DND-41 (cell line): ENCODE measurements at regions not wholly inside any gene's neighbourhood (a gene's known extent, or its start where the extent isn't known, plus 50 kb on each side); places are given as distances from the start of the nearest gene placed in this dataset.

Experiments
- ATAC-seq: fragments of 200-7000 bp; cut with Tn5 transposase; 3 replicates; pipeline ENCODE4 v1.9.1; 2021; ENCODE audit warnings: low read depth; ENCODE audit not compliant: insufficient read depth
- DNase-seq: peaks from one replicate; pipeline ENCODE4 v3.0.0-alpha.2; 2020
- H2AFZ ChIP-seq: 2 replicates; pipeline ENCODE4 v1.6.0; 2012; ENCODE audit warnings: low read depth, low read length
- H3K27ac ChIP-seq: 2 replicates; pipeline ENCODE4 v1.5.1; 2012; ENCODE audit warnings: low read length, inconsistent platforms
- H3K27me3 ChIP-seq: fragments of 200-600 bp; sonication (generic); 2 replicates; pipeline ENCODE4 v1.6.0; 2012; ENCODE audit warnings: low read length, mild to moderate bottlenecking, inconsistent platforms; ENCODE audit not compliant: insufficient read depth, poor library complexity
- H3K36me3 ChIP-seq: 2 replicates; pipeline ENCODE4 v1.5.1; 2012; ENCODE audit warnings: low read length, inconsistent platforms; ENCODE audit not compliant: insufficient read depth
- H3K4me1 ChIP-seq: 2 replicates; pipeline ENCODE4 v1.5.1; 2012; ENCODE audit warnings: mild to moderate bottlenecking, low read length; ENCODE audit not compliant: insufficient read depth
- H3K4me2 ChIP-seq: 2 replicates; pipeline ENCODE4 v1.6.0; 2012; ENCODE audit warnings: mild to moderate bottlenecking, moderate library complexity, low read length, inconsistent platforms; ENCODE audit not compliant: insufficient read depth
- H3K4me3 ChIP-seq, 2 experiments: fragments of 200-600 bp in 1 of 2; shearing (Covaris generic) in 1 of 2; 2 replicates each; pipeline ENCODE4 v1.5.1; 2012 to 2016; ENCODE audit warnings: inconsistent platforms in 2 of 2, low read length in 2 of 2, mild to moderate bottlenecking in 2 of 2, low read depth in 1 of 2, moderate library complexity in 1 of 2
- H3K79me2 ChIP-seq: 2 replicates; pipeline ENCODE4 v1.6.0; 2012; ENCODE audit warnings: low read length, inconsistent platforms; ENCODE audit not compliant: insufficient read depth
- H3K9ac ChIP-seq: 2 replicates; pipeline ENCODE4 v1.6.0; 2012; ENCODE audit warnings: low read depth, mild to moderate bottlenecking, inconsistent platforms, low read length, moderate library complexity
- H3K9me3 ChIP-seq: 2 replicates; pipeline ENCODE4 v1.5.1; 2012; ENCODE audit warnings: low read length, moderate library complexity, mild to moderate bottlenecking, inconsistent platforms; ENCODE audit not compliant: insufficient read depth, severe bottlenecking
- H4K20me1 ChIP-seq: 2 replicates; pipeline ENCODE4 v1.6.0; 2012; ENCODE audit warnings: low read length; ENCODE audit not compliant: insufficient read depth
- EZH2 ChIP-seq: IDR thresholded peaks from 3 replicates; pipeline ENCODE4 v1.6.1; 2012; ENCODE audit warnings: borderline replicate concordance, low read depth, mild to moderate bottlenecking, moderate library complexity, low read length, inconsistent platforms; ENCODE audit not compliant: severe bottlenecking
- TF ChIP-seq, protein P1 (sequence below): IDR thresholded peaks from 2 replicates; pipeline ENCODE4 v1.5.1; 2012; ENCODE audit warnings: borderline replicate concordance, low read length, moderate library complexity, mild to moderate bottlenecking; ENCODE audit not compliant: poor library complexity, severe bottlenecking; ENCODE audit errors: extremely low read depth

DNA sequence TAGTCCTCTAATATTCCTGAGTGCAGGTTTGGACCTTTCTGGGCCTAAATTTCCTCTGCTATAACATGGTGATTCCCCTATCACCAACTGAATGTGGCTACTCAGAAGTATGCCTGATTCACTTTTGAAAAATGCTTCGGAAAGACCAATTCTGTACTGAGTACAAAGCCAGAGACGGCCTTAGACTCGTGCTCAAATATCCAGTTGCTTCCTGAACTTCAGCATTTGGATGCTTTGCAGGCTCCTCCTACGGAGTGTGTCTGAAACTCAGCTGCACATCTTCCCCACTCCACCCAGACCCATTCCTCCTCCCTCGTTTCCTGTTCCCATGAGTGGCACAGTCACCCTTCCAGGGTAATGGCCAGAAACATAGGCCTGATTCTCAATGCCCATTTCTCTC is 98.4 kb upstream of the GADD45A start:
- Histone ChIP-seq H3K4me1 (no peaks in the 10 kb centered on the region), H2AFZ (no peak overlapping the region), H3K9me3 (no peaks in the 10 kb centered on the region), H3K36me3 (no peaks in the 10 kb centered on the region), H3K4me3 (no peak overlapping the region), H3K9ac (no peak overlapping the region), H3K27ac (no peak overlapping the region), H3K4me2 (no peak overlapping the region), H3K79me2 (no peaks in the 10 kb centered on the region), H3K27me3 (no peaks in the 10 kb centered on the region), H4K20me1 (no peaks in the 10 kb centered on the region)
- ATAC-seq (no peak), DNase-seq (no peak)
- TF ChIP-seq, protein P1, sequence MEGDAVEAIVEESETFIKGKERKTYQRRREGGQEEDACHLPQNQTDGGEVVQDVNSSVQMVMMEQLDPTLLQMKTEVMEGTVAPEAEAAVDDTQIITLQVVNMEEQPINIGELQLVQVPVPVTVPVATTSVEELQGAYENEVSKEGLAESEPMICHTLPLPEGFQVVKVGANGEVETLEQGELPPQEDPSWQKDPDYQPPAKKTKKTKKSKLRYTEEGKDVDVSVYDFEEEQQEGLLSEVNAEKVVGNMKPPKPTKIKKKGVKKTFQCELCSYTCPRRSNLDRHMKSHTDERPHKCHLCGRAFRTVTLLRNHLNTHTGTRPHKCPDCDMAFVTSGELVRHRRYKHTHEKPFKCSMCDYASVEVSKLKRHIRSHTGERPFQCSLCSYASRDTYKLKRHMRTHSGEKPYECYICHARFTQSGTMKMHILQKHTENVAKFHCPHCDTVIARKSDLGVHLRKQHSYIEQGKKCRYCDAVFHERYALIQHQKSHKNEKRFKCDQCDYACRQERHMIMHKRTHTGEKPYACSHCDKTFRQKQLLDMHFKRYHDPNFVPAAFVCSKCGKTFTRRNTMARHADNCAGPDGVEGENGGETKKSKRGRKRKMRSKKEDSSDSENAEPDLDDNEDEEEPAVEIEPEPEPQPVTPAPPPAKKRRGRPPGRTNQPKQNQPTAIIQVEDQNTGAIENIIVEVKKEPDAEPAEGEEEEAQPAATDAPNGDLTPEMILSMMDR, result no peak
- no peak for TF ChIP-seq EZH2

DNA sequence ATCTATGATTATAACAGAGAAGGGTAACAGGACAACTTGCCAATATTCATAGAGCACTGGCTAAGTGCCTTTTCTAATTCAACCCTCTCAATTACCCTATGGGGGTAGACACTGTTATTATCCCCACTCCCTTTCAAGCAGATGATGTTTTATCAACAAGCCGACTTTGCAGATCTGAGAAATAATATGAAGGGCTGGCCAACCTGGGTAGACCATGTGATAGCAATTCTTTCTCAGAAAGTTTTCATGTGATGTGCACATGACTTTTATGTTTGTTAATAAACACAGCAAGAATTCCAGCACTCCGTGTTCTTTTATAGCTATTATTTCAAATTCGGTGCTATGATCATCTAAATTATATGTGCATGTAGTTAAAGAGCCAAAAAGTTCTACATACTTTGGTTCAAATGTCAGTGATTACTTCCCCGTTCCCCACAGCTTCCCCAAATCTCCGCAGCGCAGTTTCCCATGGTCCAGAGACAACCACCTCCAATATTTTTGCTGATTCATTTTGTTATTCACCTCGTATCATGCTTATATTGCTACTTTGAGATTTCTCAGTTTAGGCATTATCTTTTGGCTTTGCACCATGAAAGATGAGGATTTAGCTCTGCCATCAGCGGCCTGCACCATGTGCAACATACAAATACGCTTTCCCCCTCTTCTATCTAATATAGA is 96.7 kb upstream of the GADD45A start:
- Histone ChIP-seq H3K9me3 (no peaks in the 10 kb centered on the region), H3K4me2 (no peak overlapping the region), H3K27ac (no peak overlapping the region), H2AFZ (no peak overlapping the region), H4K20me1 (no peaks in the 10 kb centered on the region), H3K36me3 (no peaks in the 10 kb centered on the region), H3K27me3 (no peaks in the 10 kb centered on the region), H3K9ac (no peak overlapping the region), H3K79me2 (no peaks in the 10 kb centered on the region), H3K4me3 (no peak overlapping the region), H3K4me1 (no peaks in the 10 kb centered on the region)
- ATAC-seq (no peak), DNase-seq (no peak)
- TF ChIP-seq, protein P1, result no peak
- TF ChIP-seq EZH2, result no peak

GRCh38 chr1:67589519-67590233 is 95.3 kb upstream of the GADD45A start:
- TF ChIP-seq, protein P1, result no peak
- TF ChIP-seq EZH2, result no peak
- Histone ChIP-seq H3K27me3 (no peaks in the 10 kb centered on the region), H3K4me2 (no peak overlapping the region), H4K20me1 (no peaks in the 10 kb centered on the region), H3K9me3 (no peaks in the 10 kb centered on the region), H3K27ac (no peak overlapping the region), H3K9ac (no peak overlapping the region), H3K79me2 (no peaks in the 10 kb centered on the region), H3K36me3 (no peaks in the 10 kb centered on the region), H3K4me1 (no peaks in the 10 kb centered on the region), H2AFZ (no peak overlapping the region), H3K4me3 (no peak overlapping the region)
- ATAC-seq, result no peak
- no peak for DNase-seq

- no peak for ATAC-seq
- no peak for TF ChIP-seq EZH2
- TF ChIP-seq, protein P1, result no peak
- no peaks in the 10 kb centered on the region for H3K79me2 ChIP-seq
- no peaks in the 10 kb centered on the region for H3K27me3 ChIP-seq
- H2AFZ ChIP-seq, result no peak overlapping the region
- H3K36me3 ChIP-seq, result no peaks in the 10 kb centered on the region
- no peak overlapping the region for H3K4me3 ChIP-seq
- no peak for DNase-seq
- H3K9me3 ChIP-seq, result no peaks in the 10 kb centered on the region
- no peaks in the 10 kb centered on the region for H3K4me1 ChIP-seq
- H3K27ac ChIP-seq, result no peak overlapping the region
- H3K4me2 ChIP-seq, result no peak overlapping the region
- H4K20me1 ChIP-seq, result no peaks in the 10 kb centered on the region
- no peak overlapping the region for H3K9ac ChIP-seq
Observed at GRCh38 chr1:67590329-67590728, 94.7 kb upstream of the GADD45A start.
